Lower leg skin (tissue), 3 donors: ENCODE measurements at regions not wholly inside any gene's neighbourhood (a gene's known extent, or its start where the extent isn't known, plus 50 kb on each side); places are given as distances from the start of the nearest gene placed in this dataset.

ENCODE experiments used
- CTCF ChIP-seq, 3 donors: fragments of 450-650 bp; IDR thresholded peaks; one replicate each; pipeline ENCODE4 v1.5.1; 2016; ENCODE audit warnings: antibody characterized with exemption in 3 of 3, mild to moderate bottlenecking in 3 of 3, moderate library complexity in 2 of 3
- POLR2A ChIP-seq, 2 donors: fragments of 450-650 bp; IDR thresholded peaks; one replicate each; pipeline ENCODE4 v1.6.1; 2016 to 2017; ENCODE audit warnings: antibody characterized with exemption in 2 of 2, mild to moderate bottlenecking in 1 of 2, moderate library complexity in 1 of 2

- TF ChIP-seq CTCF (IDR thresholded peaks at IDR 0.05) (no peak), POLR2A (IDR thresholded peaks at IDR 0.05) (no peak)
These were observed 621.4 kb downstream of the NYAP2 start for GRCh38 chr2:226020956-226021355.
